NT2/D1 (cell line): ENCODE measurements at regions not wholly inside any gene's neighbourhood (a gene's known extent, or its start where the extent isn't known, plus 50 kb on each side); places are given as distances from the start of the nearest gene placed in this dataset.

ENCODE experiments used
- SUZ12 ChIP-seq: IDR thresholded peaks from 2 replicates; pipeline ENCODE4 v1.6.1; 2011; ENCODE audit not compliant: insufficient read length, insufficient read depth; ENCODE audit errors: extremely low read depth
- YY1 ChIP-seq: IDR thresholded peaks from 2 replicates; pipeline ENCODE4 v1.6.1; 2011; ENCODE audit not compliant: insufficient read length, insufficient read depth

GRCh38 chr16:9306753-9307152 lies 215.3 kb downstream of the HAPSTR1 start:
- TF ChIP-seq SUZ12 = no peak
- no peak for TF ChIP-seq YY1
